H9 (cell line): ENCODE measurements at regions not wholly inside any gene's neighbourhood (a gene's known extent, or its start where the extent isn't known, plus 50 kb on each side); places are given as distances from the start of the nearest gene placed in this dataset.

Experiments used
- DNase-seq: peaks from one replicate; pipeline ENCODE4 v3.0.0-alpha.2; 2017
- H2AFZ ChIP-seq: one replicate; pipeline ENCODE4 v1.6.1; 2013; ENCODE audit warnings: mild to moderate bottlenecking, low read length, control low read depth, moderate library complexity
- H2AK5ac ChIP-seq: 2 replicates; pipeline ENCODE4 v1.6.1; 2013; ENCODE audit warnings: low read length, control low read depth, mixed read lengths; ENCODE audit not compliant: insufficient read length
- H2BK120ac ChIP-seq: one replicate; pipeline ENCODE4 v1.6.1; 2013; ENCODE audit warnings: low read depth, mild to moderate bottlenecking, low read length, control low read depth, inconsistent platforms; ENCODE audit not compliant: poor library complexity, severe bottlenecking
- H2BK12ac ChIP-seq: 2 replicates; pipeline ENCODE4 v1.6.1; 2013; ENCODE audit warnings: low read length, control low read depth, mixed read lengths, low read depth; ENCODE audit not compliant: insufficient read length
- H2BK15ac ChIP-seq: 2 replicates; pipeline ENCODE4 v1.6.1; 2013; ENCODE audit warnings: low read depth, low read length, control low read depth
- H2BK20ac ChIP-seq: one replicate; pipeline ENCODE4 v1.6.1; 2013; ENCODE audit warnings: low read depth, mild to moderate bottlenecking, low read length, control low read depth, inconsistent platforms; ENCODE audit not compliant: poor library complexity, severe bottlenecking
- H2BK5ac ChIP-seq: 2 replicates; pipeline ENCODE4 v1.6.1; 2013; ENCODE audit warnings: low read length, control low read depth, mixed read lengths; ENCODE audit not compliant: insufficient read length
- H3K14ac ChIP-seq: 2 replicates; pipeline ENCODE4 v1.6.1; 2013; ENCODE audit warnings: low read length, control low read depth; ENCODE audit not compliant: insufficient read depth
- H3K18ac ChIP-seq: 2 replicates; pipeline ENCODE4 v1.6.1; 2013; ENCODE audit warnings: low read depth, mild to moderate bottlenecking, mixed read lengths, low read length, control low read depth; ENCODE audit not compliant: insufficient read length
- H3K23ac ChIP-seq: 2 replicates; pipeline ENCODE4 v1.6.1; 2013; ENCODE audit warnings: low read length, control low read depth, mixed read lengths, low read depth; ENCODE audit not compliant: insufficient read length
- H3K23me2 ChIP-seq: 2 replicates; pipeline ENCODE4 v1.6.1; 2013; ENCODE audit warnings: low read depth, mild to moderate bottlenecking, mixed read lengths, low read length, control low read depth; ENCODE audit not compliant: insufficient read length, poor library complexity, severe bottlenecking
- H3K27ac ChIP-seq: 2 replicates; pipeline ENCODE4 v1.5.1; 2013; ENCODE audit warnings: low read length, control low read depth, mixed read lengths, low read depth; ENCODE audit not compliant: insufficient read length
- H3K27me3 ChIP-seq: 2 replicates; pipeline ENCODE4 v1.6.1; 2013; ENCODE audit warnings: low read length, control low read depth, inconsistent platforms; ENCODE audit not compliant: insufficient read depth
- H3K4ac ChIP-seq: 2 replicates; pipeline ENCODE4 v1.6.1; 2013; ENCODE audit warnings: low read depth, mild to moderate bottlenecking, control low read depth, inconsistent platforms, low read length, moderate library complexity
- H3K4me1 ChIP-seq: 2 replicates; pipeline ENCODE4 v1.6.1; 2013; ENCODE audit warnings: low read length, control low read depth, inconsistent platforms; ENCODE audit not compliant: insufficient read depth
- H3K4me2 ChIP-seq: 2 replicates; pipeline ENCODE4 v1.6.1; 2013; ENCODE audit warnings: low read length, control low read depth, mixed read lengths; ENCODE audit not compliant: insufficient read length, insufficient read depth
- H3K56ac ChIP-seq: 2 replicates; pipeline ENCODE4 v1.6.1; 2013; ENCODE audit warnings: low read depth, mild to moderate bottlenecking, mixed read lengths, low read length, control low read depth; ENCODE audit not compliant: insufficient read length
- H3K79me1 ChIP-seq: 2 replicates; pipeline ENCODE4 v1.6.1; 2013; ENCODE audit warnings: low read depth, mild to moderate bottlenecking, moderate library complexity, low read length, control low read depth, inconsistent platforms; ENCODE audit not compliant: insufficient read depth, poor library complexity, severe bottlenecking
- H3K79me2 ChIP-seq: 2 replicates; pipeline ENCODE4 v1.6.1; 2013; ENCODE audit warnings: low read length, control low read depth, inconsistent platforms; ENCODE audit not compliant: insufficient read depth
- H3K9ac ChIP-seq: 2 replicates; pipeline ENCODE4 v1.6.1; 2013; ENCODE audit warnings: low read length, control low read depth, mixed read lengths; ENCODE audit not compliant: insufficient read length; ENCODE audit errors: extremely low read depth
- H3K9me3 ChIP-seq: one replicate; pipeline ENCODE4 v1.6.1; 2013; ENCODE audit warnings: low read depth, low read length, inconsistent platforms; ENCODE audit not compliant: control insufficient read depth
- H3T11ph ChIP-seq: one replicate; pipeline ENCODE4 v1.6.1; 2013; ENCODE audit warnings: mild to moderate bottlenecking, low read length, control low read depth, inconsistent platforms
- H4K20me1 ChIP-seq: one replicate; pipeline ENCODE4 v1.6.1; 2013; ENCODE audit not compliant: control insufficient read depth, insufficient read length, insufficient read depth
- H4K5ac ChIP-seq: 2 replicates; pipeline ENCODE4 v1.6.1; 2013; ENCODE audit warnings: low read depth, mild to moderate bottlenecking, mixed read lengths, low read length, control low read depth; ENCODE audit not compliant: insufficient read length
- H4K8ac ChIP-seq: replicated peaks from 2 replicates; pipeline ENCODE4 v1.6.1; 2013; ENCODE audit warnings: low read length, control low read depth, mixed read lengths, low read depth; ENCODE audit not compliant: insufficient read length
- H4K91ac ChIP-seq: 2 replicates; pipeline ENCODE4 v1.6.1; 2013; ENCODE audit warnings: low read depth, mild to moderate bottlenecking, moderate library complexity, mixed read lengths, low read length, control low read depth; ENCODE audit not compliant: insufficient read length
- H3K27ac Mint-ChIP-seq, 3 experiments: 2 replicates in 2 of 3; 3 replicates in 1 of 3; pipeline ENCODE4 v1.8.0; 2020 to 2021; ENCODE audit warnings: mixed read lengths in 3 of 3, mild to moderate bottlenecking in 1 of 3, moderate library complexity in 1 of 3
- H3K27me3 Mint-ChIP-seq: 2 replicates; pipeline ENCODE4 v1.8.0; 2021; ENCODE audit warnings: low read depth, mild to moderate bottlenecking, moderate library complexity, mixed read lengths
- H3K36me3 Mint-ChIP-seq, 3 experiments: 2 replicates in 2 of 3; 3 replicates in 1 of 3; pipeline ENCODE4 v1.8.0; 2020 to 2021; ENCODE audit warnings: low read depth in 3 of 3, mixed read lengths in 3 of 3; ENCODE audit not compliant: insufficient read depth in 1 of 3
- H3K4me1 Mint-ChIP-seq, 2 experiments: 2 replicates each; pipeline ENCODE4 v1.8.0; 2020; ENCODE audit warnings: mixed read lengths in 2 of 2
- H3K4me3 Mint-ChIP-seq, 2 experiments: 2 replicates in 1 of 2; 3 replicates in 1 of 2; pipeline ENCODE4 v1.8.0; 2020 to 2021; ENCODE audit warnings: mild to moderate bottlenecking in 2 of 2, mixed read lengths in 2 of 2, moderate library complexity in 1 of 2
- H3K9me3 Mint-ChIP-seq, 2 experiments: 2 replicates in 1 of 2; 3 replicates in 1 of 2; pipeline ENCODE4 v1.8.0; 2020; ENCODE audit warnings: mild to moderate bottlenecking in 2 of 2, mixed read lengths in 2 of 2, moderate library complexity in 1 of 2
- WGBS: extraction: QIAGEN DNeasy Blood & Tissue Kit; methylation state at CpG from one replicate; pipeline ENCODE4 v1.1.7; 2013; ENCODE audit warnings: missing lambda C conversion rate, low lambda C conversion rate, mixed read lengths; ENCODE audit not compliant: insufficient read length; ENCODE audit errors: extremely low coverage; 5-methylcytosine and 5-hydroxymethylcytosine counted together
- TF ChIP-seq, protein P1 (sequence below): fragments of 200-600 bp; sonication (generic); conservative IDR thresholded peaks from 3 replicates; pipeline ENCODE4 v1.8.0; 2021; ENCODE audit warnings: antibody characterized with exemption, mild to moderate bottlenecking

DNA sequence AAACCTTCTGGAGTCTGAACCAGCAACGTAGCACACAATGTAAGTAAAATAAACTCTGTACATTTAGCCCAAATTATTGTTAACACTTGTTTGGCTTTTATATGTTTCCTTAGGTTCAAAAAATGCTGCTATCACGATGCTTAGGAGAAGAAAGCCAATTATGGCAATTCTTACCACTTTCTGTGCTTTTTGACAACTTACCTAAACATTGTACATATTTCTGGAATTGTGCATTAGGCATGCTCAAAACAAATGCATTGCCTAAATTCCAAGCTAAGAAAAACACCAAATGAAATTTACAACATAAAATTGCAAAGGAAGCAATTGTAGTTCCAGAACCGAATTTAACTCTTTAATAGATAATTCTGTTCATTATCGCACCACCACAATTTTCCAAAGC lies 585.6 kb upstream of the DSEL start:
- no peaks in the 10 kb centered on the region for H3K27me3 ChIP-seq
- no peak overlapping the region for H3K27ac ChIP-seq
- no peak overlapping the region for H4K5ac ChIP-seq
- H2AK5ac ChIP-seq, result no peak overlapping the region
- H3K4ac ChIP-seq, result no peak overlapping the region
- H2BK12ac ChIP-seq, result no peak overlapping the region
- no peaks in the 10 kb centered on the region for H3K23me2 ChIP-seq
- Mint-ChIP-seq H3K27me3 (no peaks in the 10 kb centered on the region), H3K27ac (no peak overlapping the region), H3K9me3 (no peaks in the 10 kb centered on the region; a peak in 2 of 5 replicates), H3K4me3 (no peak overlapping the region), H3K4me1 (peaks cover 11 to 13% of the 10 kb centered on the region in 2 experiments), H3K36me3 (no peaks in the 10 kb centered on the region)
- H3K56ac ChIP-seq, result no peak overlapping the region
- no peak overlapping the region for H2BK5ac ChIP-seq
- H4K91ac ChIP-seq, result no peak overlapping the region
- no peak overlapping the region for H2BK120ac ChIP-seq
- no peaks in the 10 kb centered on the region for H3K79me2 ChIP-seq
- no peak overlapping the region for H4K8ac ChIP-seq
- no peaks in the 10 kb centered on the region for H3K79me1 ChIP-seq
- no CpG with 5 or more reads among the region's 4 CpGs for WGBS
- no peak overlapping the region for H2BK15ac ChIP-seq
- H3K18ac ChIP-seq, result no peak overlapping the region
- no peak overlapping the region for H2AFZ ChIP-seq
- H3K14ac ChIP-seq, result no peak overlapping the region
- no peak overlapping the region for H3K23ac ChIP-seq
- no peak overlapping the region for H3T11ph ChIP-seq
- H3K9ac ChIP-seq, result no peak overlapping the region
- H3K4me1 ChIP-seq, result no peaks in the 10 kb centered on the region; the same call in 1 of the 2 replicates
- no peak overlapping the region for H2BK20ac ChIP-seq
- TF ChIP-seq, protein P1, sequence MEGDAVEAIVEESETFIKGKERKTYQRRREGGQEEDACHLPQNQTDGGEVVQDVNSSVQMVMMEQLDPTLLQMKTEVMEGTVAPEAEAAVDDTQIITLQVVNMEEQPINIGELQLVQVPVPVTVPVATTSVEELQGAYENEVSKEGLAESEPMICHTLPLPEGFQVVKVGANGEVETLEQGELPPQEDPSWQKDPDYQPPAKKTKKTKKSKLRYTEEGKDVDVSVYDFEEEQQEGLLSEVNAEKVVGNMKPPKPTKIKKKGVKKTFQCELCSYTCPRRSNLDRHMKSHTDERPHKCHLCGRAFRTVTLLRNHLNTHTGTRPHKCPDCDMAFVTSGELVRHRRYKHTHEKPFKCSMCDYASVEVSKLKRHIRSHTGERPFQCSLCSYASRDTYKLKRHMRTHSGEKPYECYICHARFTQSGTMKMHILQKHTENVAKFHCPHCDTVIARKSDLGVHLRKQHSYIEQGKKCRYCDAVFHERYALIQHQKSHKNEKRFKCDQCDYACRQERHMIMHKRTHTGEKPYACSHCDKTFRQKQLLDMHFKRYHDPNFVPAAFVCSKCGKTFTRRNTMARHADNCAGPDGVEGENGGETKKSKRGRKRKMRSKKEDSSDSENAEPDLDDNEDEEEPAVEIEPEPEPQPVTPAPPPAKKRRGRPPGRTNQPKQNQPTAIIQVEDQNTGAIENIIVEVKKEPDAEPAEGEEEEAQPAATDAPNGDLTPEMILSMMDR, result no peak
- H4K20me1 ChIP-seq, result no peaks in the 10 kb centered on the region
- H3K4me2 ChIP-seq, result no peak overlapping the region
- H3K9me3 ChIP-seq, result no peaks in the 10 kb centered on the region
- no peak for DNase-seq
